ENCODE measurements at regions not wholly inside any gene's neighbourhood (a gene's known extent, or its start where the extent isn't known, plus 50 kb on each side); places are given as distances from the start of the nearest gene placed in this dataset.

DNA sequence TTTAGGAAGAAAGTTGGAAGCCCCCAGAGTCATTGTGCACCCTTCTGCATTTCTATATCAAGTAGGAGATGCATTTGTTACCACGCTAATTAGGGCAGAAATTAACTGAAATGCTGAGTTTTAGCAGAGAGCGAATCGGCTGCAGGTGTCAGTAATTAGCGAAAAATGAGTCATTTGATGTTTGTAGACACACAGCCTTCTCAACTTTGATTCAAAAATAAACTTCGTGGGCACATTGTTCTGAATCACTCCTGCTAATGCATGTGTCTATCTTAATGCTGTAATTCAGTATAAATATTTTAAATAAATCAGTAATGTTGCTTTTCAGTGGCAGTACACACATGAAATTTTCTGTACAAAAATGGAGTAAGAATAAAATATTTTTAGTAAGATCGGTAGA, 109.5 kb upstream of the CARD11 start:
- TF ChIP-seq CTCF (IDR thresholded peaks at IDR 0.05), result no peak
- TF ChIP-seq ZFX (IDR thresholded peaks at IDR 0.05; ENCODE audit: borderline replicate concordance), result no peak

Data from 22Rv1 (cell line).